ENCODE measurements at regions not wholly inside any gene's neighbourhood (a gene's known extent, or its start where the extent isn't known, plus 50 kb on each side); places are given as distances from the start of the nearest gene placed in this dataset.
"Not testable (repeated sequence)": the region's sequence is repeated elsewhere in the genome, so short reads cannot be mapped to it uniquely, and the experiment has no call there.

DNA sequence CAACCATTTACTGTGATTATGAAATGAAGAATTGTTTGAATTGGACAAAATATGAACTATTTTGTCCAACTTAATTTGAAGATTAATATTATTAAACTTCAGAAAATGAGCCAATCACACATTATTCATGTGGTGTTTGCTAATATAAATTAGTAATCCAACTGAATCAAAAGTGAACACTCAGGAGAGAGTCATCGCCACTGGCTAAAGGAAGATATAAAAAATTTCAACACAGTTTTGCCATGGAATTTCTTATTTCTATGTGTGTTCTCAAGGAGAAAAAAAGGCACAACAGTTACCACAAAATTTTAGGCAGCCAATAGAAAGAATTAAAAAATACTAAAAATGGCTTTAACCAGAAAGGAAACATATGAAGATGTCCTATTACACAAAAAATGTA, 2683.8 kb downstream of the PCDH9 start:
- DNase-seq (ENCODE audit: low read depth in 2 of 2): no peak

DNA sequence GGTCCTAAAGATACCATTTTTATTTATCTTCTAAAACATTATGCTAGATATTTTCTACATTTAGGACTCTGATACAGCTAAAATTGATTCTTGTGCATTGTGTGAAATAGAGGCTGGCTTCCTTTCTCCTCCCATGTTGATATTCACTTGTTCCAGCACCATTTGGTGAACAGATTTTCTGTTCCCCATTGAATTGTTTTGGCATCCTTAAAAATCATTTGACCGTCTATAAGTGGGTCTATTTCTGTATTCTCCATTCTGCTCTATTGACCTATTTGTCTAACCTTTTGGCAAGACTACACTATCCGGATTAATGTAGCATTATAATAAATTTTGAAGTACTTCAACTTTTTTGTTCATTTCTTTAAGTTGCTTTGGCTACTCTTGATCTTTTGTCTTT, 2689.2 kb downstream of the PCDH9 start:
- no peak for DNase-seq (ENCODE audit: low read depth in 2 of 2)

DNA sequence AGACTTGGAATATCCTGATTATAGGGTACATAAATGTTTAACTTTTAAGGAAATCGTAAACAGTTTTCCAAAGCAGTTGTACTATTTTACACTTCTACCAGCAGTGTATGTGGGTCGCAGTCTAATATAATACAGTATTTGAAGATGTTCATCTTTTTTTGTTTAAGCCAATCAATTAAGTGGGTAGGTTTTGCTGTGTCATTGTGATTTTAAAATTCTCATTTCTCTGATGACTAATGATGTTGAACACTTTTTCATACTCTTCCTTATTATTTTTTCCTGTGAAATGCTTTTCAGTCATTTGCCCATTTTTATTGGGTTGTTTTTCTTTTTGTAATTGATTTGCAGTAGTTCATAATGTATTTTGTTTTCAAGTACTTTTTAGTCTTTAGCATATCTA, 2689.7 kb downstream of the PCDH9 start:
- no peak for DNase-seq (ENCODE audit: low read depth in 2 of 2)

DNA sequence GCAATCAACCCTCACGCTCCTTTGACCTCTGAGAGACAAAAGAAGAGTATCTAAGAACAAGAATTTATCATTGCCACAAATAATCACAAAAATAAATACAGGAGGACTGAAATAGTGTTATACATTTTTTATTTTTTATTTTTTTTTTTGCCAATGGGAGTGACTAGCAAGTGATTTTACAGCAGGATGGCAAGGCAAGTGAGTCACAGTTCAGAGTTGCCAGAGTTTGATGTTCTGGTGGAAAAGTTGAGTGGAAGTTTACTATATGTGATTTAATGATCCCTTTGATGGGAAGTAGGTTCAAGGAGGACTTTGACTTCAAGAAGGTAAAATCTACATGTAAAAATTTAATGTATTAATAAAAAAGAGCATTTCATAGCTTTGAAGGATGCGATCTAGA, 2691.4 kb downstream of the PCDH9 start:
- no peak for DNase-seq (ENCODE audit: low read depth in 2 of 2)

DNA sequence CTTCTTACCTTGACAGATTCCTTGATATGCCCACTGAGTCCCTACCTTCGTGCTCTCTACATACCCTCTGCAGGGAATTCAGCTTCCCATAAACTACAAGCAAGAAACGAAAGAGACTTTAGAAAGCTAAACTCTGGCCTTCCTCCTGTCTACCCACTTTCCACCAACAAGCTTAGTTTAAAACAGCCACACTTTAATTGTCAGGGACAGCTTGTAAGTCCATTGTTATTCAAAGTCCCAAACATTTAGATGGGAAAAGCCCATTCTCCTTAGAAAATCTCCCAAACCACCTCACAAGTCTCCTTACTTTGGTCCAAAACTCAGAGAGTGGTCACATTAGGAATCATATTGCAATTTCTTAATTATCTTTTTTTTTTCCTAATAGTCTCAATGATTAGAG, 2695.8 kb downstream of the PCDH9 start:
- DNase-seq (ENCODE audit: low read depth in 2 of 2): no peak

DNA sequence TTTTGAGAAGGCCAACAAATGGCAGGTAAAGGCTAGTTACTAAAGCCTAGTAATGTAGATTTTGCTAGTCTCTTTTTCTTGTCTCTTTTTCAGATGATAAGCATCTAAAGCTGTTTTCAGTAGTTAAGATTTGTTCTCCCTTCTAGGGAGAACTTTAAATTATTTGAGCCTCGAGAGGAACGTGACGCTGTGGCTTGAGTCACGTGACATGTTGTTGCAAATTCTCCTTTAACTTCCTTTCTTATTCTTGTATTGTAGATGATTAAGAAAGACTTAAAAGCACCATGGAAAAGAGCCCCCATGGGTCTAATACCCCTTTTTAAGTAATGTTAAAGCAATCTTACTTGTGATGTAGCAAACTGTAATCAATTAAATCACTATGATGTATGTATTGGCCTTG, 2698.7 kb downstream of the PCDH9 start:
- DNase-seq (ENCODE audit: low read depth in 2 of 2): no peak

DNA sequence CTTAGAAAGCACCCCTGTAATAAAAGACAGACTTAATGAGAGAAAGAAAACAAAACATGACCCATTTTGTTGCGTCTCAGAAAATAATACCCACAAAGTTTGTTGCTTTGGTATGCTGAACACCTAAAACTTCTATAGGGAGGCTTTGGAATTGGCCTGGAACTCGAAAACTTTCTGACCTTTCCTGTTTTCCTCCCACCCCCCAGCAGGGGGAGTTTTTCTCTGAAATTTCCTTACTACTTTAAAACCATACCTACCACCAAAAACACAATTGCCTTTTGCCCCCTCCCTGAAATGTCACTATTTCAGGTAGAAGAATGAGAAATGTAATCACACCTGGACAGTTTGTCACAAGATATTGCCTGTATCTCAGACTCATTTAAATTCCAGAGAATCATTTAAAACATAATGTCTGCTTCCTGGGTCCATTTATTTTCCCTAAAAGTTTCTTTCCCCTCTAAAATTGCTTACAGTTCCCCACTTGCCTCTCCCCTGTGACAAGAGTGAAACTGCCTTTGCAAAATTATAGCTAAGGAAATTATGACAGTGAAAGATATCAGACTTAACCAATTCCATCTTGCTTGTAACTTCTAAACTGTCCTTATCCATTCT, 2700.2 kb downstream of the PCDH9 start:
- DNase-seq (ENCODE audit: low read depth in 2 of 2): peak in 1 of 2 donors; percentile 1

DNA sequence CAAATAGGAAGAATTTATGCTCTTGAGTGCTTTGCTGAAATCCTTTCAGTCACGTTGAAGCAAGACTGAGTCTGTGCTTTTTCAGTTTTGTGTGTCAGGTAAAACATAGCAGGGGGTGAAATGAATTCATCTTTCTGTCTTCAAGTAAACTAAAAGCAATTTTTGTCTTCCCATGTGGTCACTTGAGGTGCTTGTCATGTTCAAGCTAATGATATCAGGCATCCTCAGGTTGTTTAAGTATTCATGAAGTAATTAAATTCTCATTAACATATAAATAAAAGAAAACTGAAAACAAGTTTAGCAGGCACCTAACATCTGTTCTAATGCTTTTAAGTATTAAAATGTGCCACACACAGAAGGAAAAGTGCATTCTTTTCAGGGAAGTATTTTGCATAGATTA, 2701.3 kb downstream of the PCDH9 start:
- no peak for DNase-seq (ENCODE audit: low read depth in 2 of 2)

DNA sequence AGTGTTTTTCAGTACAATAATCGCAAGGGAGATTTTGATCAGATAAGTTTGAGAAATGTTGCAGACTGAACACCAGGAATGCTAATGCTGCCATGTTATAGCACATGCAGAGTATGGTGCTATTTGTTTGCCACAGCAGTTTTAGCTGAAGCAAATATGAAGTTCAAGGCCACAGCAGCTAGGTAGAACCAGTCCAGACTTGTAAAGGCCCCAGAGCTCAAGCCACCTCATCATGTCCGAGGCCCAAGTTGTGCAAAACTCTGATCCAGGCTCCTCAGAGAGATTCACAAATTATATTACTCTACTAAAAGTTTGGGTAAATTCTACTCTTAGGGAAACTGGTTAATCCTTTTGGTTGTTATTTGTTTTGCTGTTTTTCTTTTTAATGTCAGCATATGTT, 2702.6 kb downstream of the PCDH9 start:
- no peak for DNase-seq (ENCODE audit: low read depth in 2 of 2)

DNA sequence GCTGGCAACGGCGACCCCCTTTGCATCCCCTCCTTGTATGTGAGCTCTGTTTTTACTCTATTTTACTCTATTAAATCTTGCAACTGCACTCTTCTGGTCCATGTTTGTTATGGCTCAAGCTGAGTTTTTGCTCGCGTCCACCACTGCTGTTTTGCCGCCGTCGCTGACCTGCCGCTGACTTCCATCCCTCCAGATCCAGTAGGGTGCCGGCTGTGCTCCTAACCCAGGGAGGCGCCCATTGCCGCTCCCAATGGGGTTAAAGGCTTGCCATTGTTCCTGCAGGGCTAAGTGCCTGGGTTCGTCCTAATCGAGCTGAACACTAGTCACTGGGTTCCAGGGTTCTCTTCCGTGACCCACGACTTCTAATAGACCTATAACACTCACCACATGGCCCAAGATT, 2704.4 kb downstream of the PCDH9 start:
- DNase-seq (ENCODE audit: low read depth in 2 of 2): no peak

DNA sequence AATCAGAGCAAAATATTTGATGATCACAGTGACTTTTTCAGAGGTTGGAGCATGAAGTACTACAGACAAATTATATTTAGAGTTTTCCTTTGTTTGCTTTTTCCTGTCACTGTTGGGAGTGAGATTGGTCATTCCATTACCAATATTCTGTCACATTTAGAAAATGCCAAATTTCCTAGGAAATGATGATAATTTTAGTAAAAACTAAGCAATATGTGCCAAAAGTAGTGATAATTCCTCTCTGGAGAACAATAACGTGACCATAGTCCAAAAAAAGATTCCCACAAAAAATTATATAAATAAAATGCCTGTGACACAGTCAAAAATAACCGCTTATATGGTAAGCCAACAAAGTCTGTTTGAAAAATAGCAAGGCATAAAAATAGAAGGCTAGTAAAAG, 2719.4 kb downstream of the PCDH9 start:
- DNase-seq (ENCODE audit: low read depth in 2 of 2): no peak

DNA sequence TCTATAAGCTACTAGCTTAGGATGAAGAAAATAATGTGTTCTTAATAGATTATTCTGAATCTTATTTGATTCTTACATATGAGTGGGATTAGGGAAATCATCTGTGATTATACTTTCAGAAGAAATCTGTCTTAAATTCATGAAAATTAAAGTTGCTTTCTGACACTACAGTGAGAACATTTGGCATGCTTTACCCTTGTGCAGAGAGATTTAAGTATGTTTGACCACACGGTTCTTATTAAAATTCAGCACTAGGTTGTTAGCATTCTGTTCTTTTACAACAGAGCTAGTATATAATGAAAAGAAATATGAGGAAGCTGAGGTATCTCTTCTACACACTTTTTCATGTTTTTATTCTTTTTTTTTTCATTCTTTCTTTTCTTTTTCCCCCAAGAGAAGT, 2723.9 kb downstream of the PCDH9 start:
- DNase-seq (ENCODE audit: low read depth in 2 of 2): no peak

DNA sequence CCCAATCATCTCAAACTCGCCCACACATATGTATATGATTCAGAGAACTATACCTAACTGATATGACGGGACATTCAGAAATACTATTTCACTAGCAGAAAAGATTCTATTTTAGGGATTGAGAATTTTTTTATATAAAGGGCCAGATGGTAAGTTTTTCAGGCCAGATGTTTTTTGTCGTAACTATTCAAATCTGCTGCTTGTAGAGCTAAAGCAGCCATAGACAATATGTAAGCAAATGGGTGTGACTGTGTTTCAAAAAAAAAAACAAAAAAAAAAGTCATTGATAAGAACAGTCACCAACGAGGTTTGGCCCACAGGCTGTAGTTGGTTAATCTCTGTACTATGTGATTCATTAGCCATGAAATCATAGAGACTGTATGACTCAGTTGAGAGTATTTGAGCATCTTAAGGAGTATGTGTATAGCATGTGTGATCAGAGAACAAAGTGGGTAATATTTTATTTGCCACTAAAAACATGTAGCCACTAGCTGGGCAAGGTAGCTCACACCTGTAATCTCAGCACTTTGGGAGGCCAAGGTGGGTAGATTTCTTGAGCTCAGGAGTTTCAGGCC, 2724.7 kb downstream of the PCDH9 start:
- no peak for DNase-seq (ENCODE audit: low read depth in 2 of 2)

DNA sequence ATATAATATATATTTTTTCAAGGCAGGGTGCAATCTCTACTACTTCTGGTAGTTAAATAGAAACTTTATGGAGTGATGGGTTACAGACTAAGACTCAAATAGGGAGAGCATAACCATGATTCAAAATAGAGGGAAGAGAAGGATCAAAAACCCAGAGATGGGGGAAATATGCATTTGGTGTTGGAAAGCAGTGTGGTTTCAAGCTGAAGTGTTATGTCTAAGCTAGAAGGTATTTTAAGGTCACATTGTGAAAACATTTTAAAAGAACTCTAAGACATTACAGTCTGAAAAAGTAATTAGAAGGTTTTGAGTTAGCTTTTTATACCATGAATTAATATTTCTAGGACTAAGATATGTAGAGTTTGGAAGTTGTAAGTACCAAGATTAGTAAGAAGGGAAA, 2741.4 kb downstream of the PCDH9 start:
- DNase-seq (ENCODE audit: low read depth in 2 of 2): no peak

DNA sequence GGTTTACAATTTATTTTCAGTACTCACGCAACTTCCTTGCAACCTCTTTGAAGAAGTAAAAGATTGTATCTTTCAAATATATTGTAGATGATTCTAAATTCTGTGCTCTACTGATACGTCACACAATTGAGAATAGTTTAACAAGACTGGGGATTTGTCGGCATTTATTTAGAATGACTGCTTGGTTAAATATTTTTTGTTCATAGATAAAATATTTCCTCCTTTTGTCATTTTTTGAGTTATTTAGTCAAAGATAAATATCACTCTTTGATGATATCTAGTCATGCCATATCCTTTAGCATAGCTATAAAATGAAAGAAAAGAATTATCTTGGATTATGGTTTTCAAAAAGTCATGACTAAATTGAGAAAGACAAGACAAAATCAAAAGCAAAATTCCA, 2747.8 kb downstream of the PCDH9 start:
- DNase-seq (ENCODE audit: low read depth in 2 of 2): no peak

DNA sequence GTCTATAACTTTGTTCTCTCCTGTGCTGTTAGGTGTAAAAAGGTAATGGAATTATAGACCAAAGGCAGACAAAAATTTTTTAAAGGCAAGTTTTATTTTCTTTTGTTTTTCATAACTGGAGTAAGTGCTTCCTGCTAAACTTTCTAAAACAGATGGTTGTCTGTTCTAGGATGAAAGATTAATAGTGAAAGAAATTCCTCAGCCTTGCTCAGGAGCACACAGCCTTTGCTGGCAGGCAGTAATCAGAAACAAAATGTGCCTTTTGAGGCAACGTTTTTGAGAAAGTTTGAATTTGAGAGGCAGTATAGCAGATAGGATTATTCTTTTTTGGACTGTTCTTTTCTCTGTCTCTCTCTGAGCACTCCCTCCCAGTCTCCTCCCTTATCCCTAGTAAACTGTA, 2749.5 kb downstream of the PCDH9 start:
- no peak for DNase-seq (ENCODE audit: low read depth in 2 of 2)

DNA sequence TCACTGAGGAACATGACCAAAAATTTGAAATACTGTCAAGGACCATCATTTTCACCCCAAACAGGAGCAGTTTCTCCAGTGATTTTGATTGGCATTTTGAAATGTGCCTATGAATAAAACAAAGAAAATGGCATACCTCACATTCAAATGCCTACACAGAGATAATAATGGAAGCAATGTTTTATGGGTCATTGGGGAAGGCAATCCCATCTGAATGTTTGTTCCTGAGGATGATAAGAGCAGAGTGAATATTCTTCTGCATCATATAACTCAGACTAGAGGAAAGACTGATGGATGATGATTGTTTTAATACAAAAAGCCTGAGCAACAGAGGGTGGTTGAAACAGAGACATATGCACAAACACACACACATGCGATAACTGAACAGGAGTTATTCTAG, 2749.9 kb downstream of the PCDH9 start:
- no peak for DNase-seq (ENCODE audit: low read depth in 2 of 2)

DNA sequence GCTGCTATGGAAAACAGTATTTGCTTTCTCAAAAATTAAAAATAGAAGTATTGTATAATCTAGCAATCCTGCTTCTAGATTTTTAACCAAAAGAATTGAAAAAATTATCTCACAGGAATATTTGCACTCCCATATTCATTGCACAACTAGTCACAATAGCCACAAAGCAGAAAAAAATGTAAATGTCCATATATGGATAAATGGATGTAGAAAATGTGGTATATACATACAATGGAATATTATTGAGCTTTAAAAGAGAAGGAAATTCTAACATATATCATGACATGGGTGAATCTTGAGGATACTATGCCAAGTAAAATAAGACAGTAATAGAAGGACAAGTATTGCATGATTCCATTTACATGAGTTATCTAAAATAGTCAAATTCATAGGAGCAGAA, 2753.0 kb downstream of the PCDH9 start:
- DNase-seq (ENCODE audit: low read depth in 2 of 2): no peak

DNA sequence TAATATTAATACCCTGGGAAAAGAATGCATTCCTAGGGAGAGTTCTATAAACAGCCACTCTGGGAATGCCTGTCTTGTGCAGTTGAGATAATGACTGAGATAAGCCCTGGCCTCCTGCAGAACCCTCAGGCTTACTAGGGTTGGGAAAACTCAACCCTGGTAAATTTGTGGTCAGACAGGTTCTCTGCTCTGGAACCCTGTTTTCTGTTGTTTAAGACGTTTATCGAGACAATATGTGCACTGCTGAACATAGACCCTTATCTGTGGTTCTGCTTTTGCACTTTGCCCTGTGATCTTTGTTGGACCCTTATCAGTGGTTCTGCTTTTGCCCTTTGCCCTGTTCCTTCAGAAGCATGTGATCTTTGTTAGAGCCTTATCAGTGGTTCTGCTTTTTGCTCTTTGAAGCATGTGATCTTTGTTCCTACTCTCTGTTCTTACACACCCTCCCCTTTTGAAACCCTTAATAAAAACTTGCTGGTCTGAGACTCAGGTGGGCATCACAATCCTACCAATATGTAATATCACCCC, 2754.0 kb downstream of the PCDH9 start:
- DNase-seq (ENCODE audit: low read depth in 2 of 2): not testable (repeated sequence)

DNA sequence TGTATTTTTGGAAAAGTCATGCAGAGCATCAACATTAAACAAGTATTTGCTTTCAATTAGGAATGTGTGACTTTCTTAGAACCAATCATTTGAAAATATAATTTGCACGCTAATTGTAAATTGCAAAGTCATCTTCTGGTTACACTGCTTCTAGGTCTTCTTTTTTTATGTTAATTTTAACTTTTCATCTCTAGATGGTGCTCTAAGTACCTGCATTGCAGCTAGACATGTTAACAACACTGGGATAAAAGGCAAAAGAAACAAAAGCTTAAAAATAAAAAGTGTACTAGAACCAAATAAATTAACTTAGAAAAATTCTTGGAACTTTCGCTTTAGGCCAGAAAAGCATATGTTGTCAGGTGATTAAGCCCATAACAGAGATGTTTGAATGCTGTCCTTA, 2758.2 kb downstream of the PCDH9 start:
- DNase-seq (ENCODE audit: low read depth in 2 of 2): no peak

DNA sequence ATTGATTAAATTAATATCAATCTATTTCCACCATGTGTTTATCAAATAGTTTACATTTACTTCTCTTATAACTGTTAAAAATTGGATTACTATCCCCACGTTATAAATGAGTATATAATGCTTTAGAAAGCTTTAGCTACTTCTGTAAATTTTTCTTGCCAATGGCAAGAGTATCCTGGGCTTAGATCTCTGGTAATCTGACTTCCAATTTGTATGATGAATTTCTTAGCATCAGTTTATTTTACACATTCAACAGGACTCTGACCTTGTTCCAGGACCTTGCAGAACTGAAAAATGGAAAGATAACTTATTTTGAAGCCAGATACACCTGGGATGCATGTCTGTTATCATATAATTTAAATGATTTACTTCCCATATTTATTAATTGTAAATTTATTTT, 2759.4 kb downstream of the PCDH9 start:
- no peak for DNase-seq (ENCODE audit: low read depth in 2 of 2)

DNA sequence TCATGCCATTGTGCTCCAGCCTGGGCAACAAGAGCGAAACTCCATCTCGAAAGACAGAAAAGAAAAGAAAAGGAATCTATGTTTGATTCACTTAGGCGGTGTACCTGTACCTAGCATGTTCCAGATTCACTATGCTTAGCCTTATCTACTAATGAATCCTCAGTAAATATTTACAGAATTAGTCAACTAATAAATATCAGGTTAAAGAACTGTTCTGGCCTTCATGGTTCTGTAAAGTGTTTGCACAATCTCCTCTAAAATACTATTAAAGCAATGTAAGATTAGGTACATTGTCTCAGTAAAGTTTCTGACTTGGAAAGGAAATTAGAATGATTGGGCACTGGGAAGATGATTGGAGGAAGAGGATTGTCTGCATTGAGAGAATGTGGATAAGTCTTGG, 2770.4 kb downstream of the PCDH9 start:
- no peak for DNase-seq (ENCODE audit: low read depth in 2 of 2)

DNA sequence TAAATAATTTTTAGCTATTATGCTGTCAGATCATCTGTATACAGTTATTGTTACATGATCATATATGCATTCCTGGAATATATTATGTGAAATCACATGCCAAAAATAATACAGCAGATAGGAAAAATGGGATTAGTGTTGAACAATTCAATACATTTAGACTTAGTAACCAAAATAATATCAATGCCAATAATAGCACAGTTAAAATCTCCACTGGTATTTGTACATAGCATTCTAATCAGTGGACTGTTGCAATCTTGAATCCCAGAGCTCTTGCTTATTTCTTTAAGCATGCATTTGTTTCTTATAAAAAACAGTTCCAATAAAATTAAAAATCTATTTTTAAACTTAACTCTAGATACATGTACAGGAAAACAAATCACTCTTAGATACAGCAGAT, 2772.2 kb downstream of the PCDH9 start:
- no peak for DNase-seq (ENCODE audit: low read depth in 2 of 2)

DNA sequence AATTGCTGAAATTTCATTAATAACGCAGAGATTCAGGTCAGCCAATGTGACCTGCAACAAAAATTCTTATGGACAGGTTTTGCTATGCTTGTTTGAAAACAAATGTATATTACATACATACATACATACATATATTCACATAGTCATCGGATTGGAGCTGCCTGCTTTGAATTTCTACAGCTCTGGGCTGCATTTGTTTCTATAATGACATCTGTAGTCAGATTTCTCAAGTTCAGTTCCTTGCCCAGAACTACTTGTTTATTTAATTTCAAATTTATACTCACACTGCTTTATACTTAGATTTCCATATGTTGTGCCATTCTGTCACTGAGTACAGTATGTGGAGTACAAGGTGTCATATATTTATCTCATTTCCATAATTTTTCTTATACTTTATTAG, 2775.0 kb downstream of the PCDH9 start:
- no peak for DNase-seq (ENCODE audit: low read depth in 2 of 2)
